CD14-positive monocyte (primary cell): ENCODE measurements at regions not wholly inside any gene's neighbourhood (a gene's known extent, or its start where the extent isn't known, plus 50 kb on each side); places are given as distances from the start of the nearest gene placed in this dataset.

Experiments
- DNase-seq, 3 donors: peaks; one replicate each; pipeline ENCODE4 v3.0.0-alpha.2; 2011 to 2022
- H2AFZ ChIP-seq: 2 replicates; pipeline ENCODE4 v1.6.0; 2012; ENCODE audit warnings: mild to moderate bottlenecking, low read depth, low read length, inconsistent platforms; ENCODE audit not compliant: insufficient read depth, poor library complexity, severe bottlenecking
- H3K27ac ChIP-seq, 2 donors: 1 replicate in 1 of 2; 2 replicates in 1 of 2; pipeline ENCODE4 v1.5.1; 2012 to 2013; ENCODE audit warnings: low read length in 2 of 2, control low read depth in 1 of 2, inconsistent platforms in 1 of 2, low read depth in 1 of 2, mild to moderate bottlenecking in 1 of 2
- H3K27me3 ChIP-seq, 2 donors: one replicate each; pipeline versions ENCODE4 v1.6.0 to v1.6.1; 2011 to 2013; ENCODE audit warnings: low read length in 2 of 2; ENCODE audit not compliant: control insufficient read depth in 2 of 2, insufficient read depth in 2 of 2
- H3K36me3 ChIP-seq, 2 donors: replicated peaks in 1 of 2; 1 replicate in 1 of 2; 2 replicates in 1 of 2; pipeline versions ENCODE4 v1.5.1 to v1.6.1; 2012 to 2013; ENCODE audit warnings: low read length in 2 of 2, control low read depth in 1 of 2, inconsistent platforms in 1 of 2, mild to moderate bottlenecking in 1 of 2; ENCODE audit not compliant: insufficient read depth in 2 of 2, control insufficient read depth in 1 of 2
- H3K4me1 ChIP-seq, 2 donors: 1 replicate in 1 of 2; 2 replicates in 1 of 2; pipeline versions ENCODE4 v1.5.1 to v1.6.1; 2012 to 2013; ENCODE audit warnings: low read length in 2 of 2, control low read depth in 1 of 2, inconsistent platforms in 1 of 2, mild to moderate bottlenecking in 1 of 2, moderate library complexity in 1 of 2; ENCODE audit not compliant: insufficient read depth in 2 of 2, control insufficient read depth in 1 of 2
- H3K4me2 ChIP-seq: replicated peaks from 2 replicates; pipeline ENCODE3; 2012; ENCODE audit warnings: low read length, moderate library complexity, mild to moderate bottlenecking; ENCODE audit not compliant: poor library complexity, severe bottlenecking; ENCODE audit errors: extremely low read depth
- H3K4me3 ChIP-seq, 3 experiments: fragments of 200-600 bp in 1 of 3; sonication (generic) in 1 of 3; replicated peaks in 1 of 3; 1 replicate in 2 of 3; 2 replicates in 1 of 3; pipeline ENCODE4 v1.5.1; 2011 to 2013; ENCODE audit warnings: low read length in 3 of 3, mild to moderate bottlenecking in 3 of 3, control low read depth in 2 of 3, low read depth in 2 of 3, inconsistent platforms in 1 of 3, moderate library complexity in 1 of 3
- H3K79me2 ChIP-seq: 2 replicates; pipeline ENCODE4 v1.6.0; 2012; ENCODE audit warnings: mild to moderate bottlenecking, control low read depth, inconsistent platforms, low read length, moderate library complexity; ENCODE audit not compliant: insufficient read depth
- H3K9ac ChIP-seq: 2 replicates; pipeline ENCODE4 v1.6.0; 2017; ENCODE audit warnings: low read length, mild to moderate bottlenecking; ENCODE audit not compliant: insufficient read depth, poor library complexity, severe bottlenecking
- H3K9me3 ChIP-seq, 2 donors: replicated peaks in 1 of 2; 1 replicate in 1 of 2; 2 replicates in 1 of 2; pipeline versions ENCODE4 v1.5.1 to v1.6.1; 2012 to 2013; ENCODE audit warnings: low read length in 2 of 2, control low read depth in 1 of 2; ENCODE audit not compliant: control insufficient read depth in 1 of 2, insufficient read depth in 1 of 2
- H4K20me1 ChIP-seq: 2 replicates; pipeline ENCODE4 v1.6.0; 2012; ENCODE audit warnings: mild to moderate bottlenecking, low read length, control low read depth, moderate library complexity; ENCODE audit not compliant: insufficient read depth
- H3K27ac Mint-ChIP-seq, 7 donors: one replicate each; pipeline ENCODE4 v1.8.0; 2020; ENCODE audit warnings: mild to moderate bottlenecking in 7 of 7, mixed read lengths in 7 of 7, moderate library complexity in 6 of 7, inconsistent platforms in 2 of 7
- H3K27me3 Mint-ChIP-seq, 3 donors: one replicate each; pipeline ENCODE4 v1.8.0; 2021 to 2022; ENCODE audit warnings: low read depth in 3 of 3, mild to moderate bottlenecking in 3 of 3, mixed read lengths in 3 of 3, moderate library complexity in 3 of 3, inconsistent platforms in 1 of 3
- H3K36me3 Mint-ChIP-seq, 2 donors: one replicate each; pipeline ENCODE4 v1.8.0; 2020; ENCODE audit warnings: mixed read lengths in 2 of 2, inconsistent platforms in 1 of 2, mild to moderate bottlenecking in 1 of 2
- H3K4me1 Mint-ChIP-seq: one replicate; pipeline ENCODE4 v1.8.0; 2020; ENCODE audit warnings: mild to moderate bottlenecking, mixed read lengths
- H3K4me3 Mint-ChIP-seq, 2 donors: one replicate each; pipeline ENCODE4 v1.8.0; 2020; ENCODE audit warnings: mild to moderate bottlenecking in 2 of 2, mixed read lengths in 2 of 2, moderate library complexity in 1 of 2
- H3K9me3 Mint-ChIP-seq, 7 donors: one replicate each; pipeline ENCODE4 v1.8.0; 2020 to 2022; ENCODE audit warnings: mixed read lengths in 7 of 7, mild to moderate bottlenecking in 6 of 7, moderate library complexity in 6 of 7, inconsistent platforms in 2 of 7
- WGBS: methylation state at CpG from one replicate; pipeline ENCODE4 v1.1.5; 2013; ENCODE audit warnings: missing lambda C conversion rate; ENCODE audit not compliant: insufficient coverage; 5-methylcytosine and 5-hydroxymethylcytosine counted together
- intact Hi-C, 2 donors: fragments of 100-400 bp; cut with micrococcal nuclease; formaldehyde crosslinking; loops; one replicate each; pipeline versions ENCODE4 v1.15.0 to v1.15.1; 2023
- TF ChIP-seq, protein P1 (sequence below): fragments of 200-600 bp; IDR thresholded peaks from one replicate; pipeline ENCODE4 v1.8.0; 2022; ENCODE audit warnings: antibody characterized with exemption, mild to moderate bottlenecking

DNA sequence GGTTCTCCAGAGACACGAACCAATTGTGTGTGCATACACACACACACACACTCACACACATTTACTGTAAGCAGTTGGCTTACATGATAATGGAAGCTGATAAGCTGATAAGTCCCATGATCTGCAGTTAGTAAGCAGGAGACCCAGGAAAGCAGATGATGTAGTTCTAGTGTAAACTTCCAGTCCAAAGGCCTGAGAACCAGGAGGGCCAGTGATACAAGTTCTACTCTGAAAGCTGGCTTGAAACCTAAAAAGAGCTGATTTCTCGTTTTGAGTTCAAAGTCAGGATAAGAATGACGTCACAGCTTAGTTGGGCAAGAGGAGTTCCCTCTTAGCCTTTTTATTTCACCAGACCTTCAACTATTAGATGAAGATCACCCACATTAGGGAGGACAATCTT lies 558.8 kb upstream of the PIK3C3 start:
- Histone ChIP-seq H3K4me3 (no peak overlapping the region), H3K4me2 (no peak overlapping the region), H2AFZ (no peak overlapping the region), H3K27me3 (no peaks in the 10 kb centered on the region), H3K27ac (no peak overlapping the region), H3K4me1 (no peaks in the 10 kb centered on the region), H3K9ac (no peak overlapping the region), H3K79me2 (no peaks in the 10 kb centered on the region), H3K36me3 (no peaks in the 10 kb centered on the region), H4K20me1 (no peaks in the 10 kb centered on the region), H3K9me3 (no peaks in the 10 kb centered on the region)
- intact Hi-C loops = no loop called here
- Mint-ChIP-seq H3K36me3 (no peaks in the 10 kb centered on the region), H3K27ac (no peak overlapping the region), H3K27me3 (peaks cover 0 to 11% (median 4%) of the 10 kb centered on the region in 3 donors), H3K4me1 (no peaks in the 10 kb centered on the region), H3K4me3 (no peak overlapping the region), H3K9me3 (peaks cover 0 to 1% (median 0%) of the 10 kb centered on the region in 7 donors)
- TF ChIP-seq, protein P1, sequence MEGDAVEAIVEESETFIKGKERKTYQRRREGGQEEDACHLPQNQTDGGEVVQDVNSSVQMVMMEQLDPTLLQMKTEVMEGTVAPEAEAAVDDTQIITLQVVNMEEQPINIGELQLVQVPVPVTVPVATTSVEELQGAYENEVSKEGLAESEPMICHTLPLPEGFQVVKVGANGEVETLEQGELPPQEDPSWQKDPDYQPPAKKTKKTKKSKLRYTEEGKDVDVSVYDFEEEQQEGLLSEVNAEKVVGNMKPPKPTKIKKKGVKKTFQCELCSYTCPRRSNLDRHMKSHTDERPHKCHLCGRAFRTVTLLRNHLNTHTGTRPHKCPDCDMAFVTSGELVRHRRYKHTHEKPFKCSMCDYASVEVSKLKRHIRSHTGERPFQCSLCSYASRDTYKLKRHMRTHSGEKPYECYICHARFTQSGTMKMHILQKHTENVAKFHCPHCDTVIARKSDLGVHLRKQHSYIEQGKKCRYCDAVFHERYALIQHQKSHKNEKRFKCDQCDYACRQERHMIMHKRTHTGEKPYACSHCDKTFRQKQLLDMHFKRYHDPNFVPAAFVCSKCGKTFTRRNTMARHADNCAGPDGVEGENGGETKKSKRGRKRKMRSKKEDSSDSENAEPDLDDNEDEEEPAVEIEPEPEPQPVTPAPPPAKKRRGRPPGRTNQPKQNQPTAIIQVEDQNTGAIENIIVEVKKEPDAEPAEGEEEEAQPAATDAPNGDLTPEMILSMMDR = no peak
- no peak for DNase-seq
- WGBS = 69% methylated on average over 2 of the region's 3 CpGs

DNA sequence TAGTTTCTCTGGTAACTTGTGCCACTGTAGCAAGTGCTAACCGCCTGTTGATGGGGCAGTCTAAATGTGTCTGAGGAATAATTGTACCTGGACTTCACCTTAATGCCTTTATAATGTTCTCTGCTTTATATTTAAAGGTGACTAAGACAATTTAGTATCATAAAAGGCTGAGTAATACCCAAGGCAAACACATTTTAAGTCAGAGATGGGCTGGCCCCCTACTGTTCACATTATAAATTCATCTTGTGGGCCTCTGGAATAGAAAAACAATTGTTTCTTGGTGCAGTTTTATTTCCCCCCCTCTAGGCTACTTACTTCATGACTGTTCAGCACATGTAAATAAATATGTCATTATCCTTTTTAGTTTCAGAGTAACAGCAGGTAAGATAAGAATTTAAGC lies 559.3 kb upstream of the PIK3C3 start:
- intact Hi-C loops = no loop called here
- DNase-seq = no peak
- peaks cover 0 to 1% (median 0%) of the 10 kb centered on the region in 7 donors for H3K9me3 Mint-ChIP-seq
- H3K4me3 Mint-ChIP-seq = no peak overlapping the region
- H2AFZ ChIP-seq = no peak overlapping the region
- no peak overlapping the region for H3K4me2 ChIP-seq
- no CpG with 5 or more reads among the region's 1 CpG for WGBS
- H3K36me3 Mint-ChIP-seq = no peaks in the 10 kb centered on the region
- H3K4me3 ChIP-seq = no peak overlapping the region
- no peaks in the 10 kb centered on the region for H4K20me1 ChIP-seq
- no peaks in the 10 kb centered on the region for H3K4me1 Mint-ChIP-seq
- no peak overlapping the region for H3K9ac ChIP-seq
- H3K27me3 Mint-ChIP-seq = peaks cover 0 to 12% (median 4%) of the 10 kb centered on the region in 3 donors
- no peaks in the 10 kb centered on the region for H3K9me3 ChIP-seq
- no peak overlapping the region for H3K27ac ChIP-seq
- H3K27me3 ChIP-seq = no peaks in the 10 kb centered on the region
- no peak overlapping the region for H3K27ac Mint-ChIP-seq
- H3K4me1 ChIP-seq = no peaks in the 10 kb centered on the region
- TF ChIP-seq, protein P1 = no peak
- H3K79me2 ChIP-seq = no peaks in the 10 kb centered on the region
- no peaks in the 10 kb centered on the region for H3K36me3 ChIP-seq
